ENCODE measurements at regions not wholly inside any gene's neighbourhood (a gene's known extent, or its start where the extent isn't known, plus 50 kb on each side); places are given as distances from the start of the nearest gene placed in this dataset.

- TF ChIP-seq, protein P1, sequence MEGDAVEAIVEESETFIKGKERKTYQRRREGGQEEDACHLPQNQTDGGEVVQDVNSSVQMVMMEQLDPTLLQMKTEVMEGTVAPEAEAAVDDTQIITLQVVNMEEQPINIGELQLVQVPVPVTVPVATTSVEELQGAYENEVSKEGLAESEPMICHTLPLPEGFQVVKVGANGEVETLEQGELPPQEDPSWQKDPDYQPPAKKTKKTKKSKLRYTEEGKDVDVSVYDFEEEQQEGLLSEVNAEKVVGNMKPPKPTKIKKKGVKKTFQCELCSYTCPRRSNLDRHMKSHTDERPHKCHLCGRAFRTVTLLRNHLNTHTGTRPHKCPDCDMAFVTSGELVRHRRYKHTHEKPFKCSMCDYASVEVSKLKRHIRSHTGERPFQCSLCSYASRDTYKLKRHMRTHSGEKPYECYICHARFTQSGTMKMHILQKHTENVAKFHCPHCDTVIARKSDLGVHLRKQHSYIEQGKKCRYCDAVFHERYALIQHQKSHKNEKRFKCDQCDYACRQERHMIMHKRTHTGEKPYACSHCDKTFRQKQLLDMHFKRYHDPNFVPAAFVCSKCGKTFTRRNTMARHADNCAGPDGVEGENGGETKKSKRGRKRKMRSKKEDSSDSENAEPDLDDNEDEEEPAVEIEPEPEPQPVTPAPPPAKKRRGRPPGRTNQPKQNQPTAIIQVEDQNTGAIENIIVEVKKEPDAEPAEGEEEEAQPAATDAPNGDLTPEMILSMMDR (conservative IDR thresholded peaks at IDR 0.05; ENCODE audit: low read length) = no peak
- TF ChIP-seq EZH2phosphoT487 (IDR thresholded peaks at IDR 0.05; ENCODE audit: borderline replicate concordance, low read depth, low read length) = no peak
Measured at GRCh38 chr1:95312181-95312580, 78.2 kb downstream of the RWDD3 start.

Measured in OCI-LY7 (cell line).